ENCODE measurements at regions not wholly inside any gene's neighbourhood (a gene's known extent, or its start where the extent isn't known, plus 50 kb on each side); places are given as distances from the start of the nearest gene placed in this dataset.
"Not testable (repeated sequence)": the region's sequence is repeated elsewhere in the genome, so short reads cannot be mapped to it uniquely, and the experiment has no call there.

- no peak overlapping the region for H3K27ac ChIP-seq
- no peaks in the 10 kb centered on the region for H3K4me1 ChIP-seq
- no peak overlapping the region for H3K4me3 ChIP-seq
- H3K36me3 ChIP-seq: no peaks in the 10 kb centered on the region
- DNase-seq (ENCODE audit: low spot score): no peak
- no peaks in the 10 kb centered on the region for H3K9me3 ChIP-seq
- no peak for TF ChIP-seq CTCF (IDR thresholded peaks at IDR 0.05)
- H3K27me3 ChIP-seq: no peaks in the 10 kb centered on the region
Measured at GRCh38 chr20:56708991-56709390, 79.9 kb downstream of the TFAP2C start.

- Histone ChIP-seq H3K4me3 (no peak overlapping the region), H3K36me3 (no peaks in the 10 kb centered on the region), H3K27me3 (no peaks in the 10 kb centered on the region), H3K27ac (no peak overlapping the region), H3K4me1 (no peaks in the 10 kb centered on the region), H3K9me3 (no peaks in the 10 kb centered on the region)
- no peak for TF ChIP-seq CTCF (IDR thresholded peaks at IDR 0.05)
- DNase-seq (ENCODE audit: low spot score): no peak
Measured at GRCh38 chr20:56710125-56710524, 81.0 kb downstream of the TFAP2C start.

GRCh38 chr20:56710577-56710976, 81.5 kb downstream of the TFAP2C start:
- not testable (repeated sequence) for H3K27ac ChIP-seq; H3K27me3 ChIP-seq; H3K4me1 ChIP-seq; H3K9me3 ChIP-seq; H3K36me3 ChIP-seq; DNase-seq (ENCODE audit: low spot score); H3K4me3 ChIP-seq

- H3K4me3 ChIP-seq: no peak overlapping the region
- H3K9me3 ChIP-seq: no peaks in the 10 kb centered on the region
- H3K36me3 ChIP-seq: no peaks in the 10 kb centered on the region
- H3K4me1 ChIP-seq: no peaks in the 10 kb centered on the region
- H3K27ac ChIP-seq: no peak overlapping the region
- H3K27me3 ChIP-seq: no peaks in the 10 kb centered on the region
- no peak for TF ChIP-seq CTCF (IDR thresholded peaks at IDR 0.05)
- DNase-seq (ENCODE audit: low spot score): no peak
Measured at GRCh38 chr20:56711018-56711417, 81.9 kb downstream of the TFAP2C start.

GRCh38 chr20:56715309-56715708, 86.2 kb downstream of the TFAP2C start:
- DNase-seq (ENCODE audit: low spot score): no peak
- no peak for TF ChIP-seq CTCF (IDR thresholded peaks at IDR 0.05)
- H3K27me3 ChIP-seq: no peaks in the 10 kb centered on the region
- H3K9me3 ChIP-seq: no peaks in the 10 kb centered on the region
- no peak overlapping the region for H3K4me3 ChIP-seq
- no peaks in the 10 kb centered on the region for H3K4me1 ChIP-seq
- H3K27ac ChIP-seq: no peak overlapping the region
- no peaks in the 10 kb centered on the region for H3K36me3 ChIP-seq

GRCh38 chr20:56715902-56716519, 86.9 kb downstream of the TFAP2C start:
- Histone ChIP-seq H3K9me3 (no peaks in the 10 kb centered on the region), H3K27me3 (no peaks in the 10 kb centered on the region)
- DNase-seq (ENCODE audit: low spot score): no peak

More at GRCh38 chr20:56715902-56716519, 86.9 kb downstream of the TFAP2C start:
- Histone ChIP-seq H3K4me3 (no peak overlapping the region), H3K36me3 (no peaks in the 10 kb centered on the region), H3K27ac (no peak overlapping the region), H3K4me1 (no peaks in the 10 kb centered on the region)
- TF ChIP-seq CTCF (IDR thresholded peaks at IDR 0.05): no peak
